Fibroblast of mammary gland (primary cell): ENCODE measurements at regions not wholly inside any gene's neighbourhood (a gene's known extent, or its start where the extent isn't known, plus 50 kb on each side); places are given as distances from the start of the nearest gene placed in this dataset.

ENCODE experiments used
- DNase-seq: peaks from one replicate; pipeline ENCODE4 v3.0.0-alpha.2; 2010; ENCODE audit warnings: low read depth
- H3K4me3 ChIP-seq: 2 replicates; pipeline ENCODE4 v1.5.1; 2011; ENCODE audit warnings: low read depth, mild to moderate bottlenecking, low read length, moderate library complexity; ENCODE audit not compliant: control insufficient read depth
- TF ChIP-seq, protein P1 (sequence below): conservative IDR thresholded peaks from 2 replicates; pipeline ENCODE4 v1.5.1; 2011; ENCODE audit warnings: low read depth, low read length, inconsistent platforms; ENCODE audit not compliant: control insufficient read depth, insufficient read depth

DNA sequence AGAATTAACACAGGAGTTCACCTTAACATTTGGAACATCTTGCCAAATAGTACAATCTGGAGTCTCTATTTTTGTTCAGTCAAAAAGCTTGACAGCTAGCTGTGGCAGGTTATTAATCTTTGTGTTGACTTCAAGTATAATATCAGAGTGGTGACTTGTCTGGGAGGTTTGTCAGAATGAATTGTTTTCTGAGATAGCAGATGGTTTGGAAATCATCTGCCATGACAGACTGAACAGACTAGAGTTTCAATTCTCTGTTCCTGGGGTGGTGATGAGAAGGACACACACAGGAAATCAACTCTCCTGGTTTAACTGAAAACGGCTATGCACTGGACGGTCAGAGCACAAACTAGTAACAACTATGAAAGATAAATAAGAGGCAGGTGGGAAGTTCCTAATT, 203.3 kb upstream of the EMCN start:
- no peak for DNase-seq
- no peak overlapping the region for H3K4me3 ChIP-seq
- TF ChIP-seq, protein P1, sequence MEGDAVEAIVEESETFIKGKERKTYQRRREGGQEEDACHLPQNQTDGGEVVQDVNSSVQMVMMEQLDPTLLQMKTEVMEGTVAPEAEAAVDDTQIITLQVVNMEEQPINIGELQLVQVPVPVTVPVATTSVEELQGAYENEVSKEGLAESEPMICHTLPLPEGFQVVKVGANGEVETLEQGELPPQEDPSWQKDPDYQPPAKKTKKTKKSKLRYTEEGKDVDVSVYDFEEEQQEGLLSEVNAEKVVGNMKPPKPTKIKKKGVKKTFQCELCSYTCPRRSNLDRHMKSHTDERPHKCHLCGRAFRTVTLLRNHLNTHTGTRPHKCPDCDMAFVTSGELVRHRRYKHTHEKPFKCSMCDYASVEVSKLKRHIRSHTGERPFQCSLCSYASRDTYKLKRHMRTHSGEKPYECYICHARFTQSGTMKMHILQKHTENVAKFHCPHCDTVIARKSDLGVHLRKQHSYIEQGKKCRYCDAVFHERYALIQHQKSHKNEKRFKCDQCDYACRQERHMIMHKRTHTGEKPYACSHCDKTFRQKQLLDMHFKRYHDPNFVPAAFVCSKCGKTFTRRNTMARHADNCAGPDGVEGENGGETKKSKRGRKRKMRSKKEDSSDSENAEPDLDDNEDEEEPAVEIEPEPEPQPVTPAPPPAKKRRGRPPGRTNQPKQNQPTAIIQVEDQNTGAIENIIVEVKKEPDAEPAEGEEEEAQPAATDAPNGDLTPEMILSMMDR = no peak

DNA sequence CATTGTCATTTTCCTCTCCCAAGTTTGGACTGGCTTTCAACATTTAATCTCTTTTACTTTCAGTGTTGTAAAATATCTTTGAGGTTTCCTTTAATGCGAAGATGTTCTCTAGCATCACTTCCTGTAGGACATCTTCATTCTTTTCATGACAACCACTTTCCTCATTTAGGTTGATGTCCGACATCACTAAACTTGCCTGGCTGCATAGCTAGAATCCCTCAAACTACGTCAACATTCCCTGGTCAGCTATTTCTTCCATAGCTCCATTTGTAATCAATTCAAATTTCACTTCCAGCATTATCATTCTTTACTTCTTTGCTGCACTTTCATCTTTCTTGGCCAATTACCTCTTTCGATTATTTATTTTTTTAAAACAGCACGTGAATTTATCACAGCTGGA, 198.6 kb upstream of the EMCN start:
- DNase-seq = no peak

DNA sequence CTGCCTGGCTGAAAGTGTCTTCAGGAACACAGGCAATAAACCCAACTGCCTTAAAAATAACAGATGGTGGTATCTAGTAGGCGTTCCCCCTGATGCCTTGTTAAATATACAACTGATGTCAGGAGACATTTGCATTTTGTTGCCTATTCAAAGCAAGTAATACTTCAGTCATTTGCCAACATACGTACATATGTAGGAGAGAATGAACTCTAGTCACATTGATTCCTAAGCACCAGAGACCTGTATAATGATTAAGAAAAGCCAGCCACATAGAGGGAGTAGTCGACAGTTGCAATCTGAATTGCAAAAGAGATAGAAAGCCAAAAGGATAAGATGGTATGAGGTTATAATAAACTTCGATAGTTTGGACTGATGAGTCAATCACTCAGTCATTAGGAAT, 191.0 kb upstream of the EMCN start:
- no peak for DNase-seq
- TF ChIP-seq, protein P1 = no peak
- H3K4me3 ChIP-seq = no peak overlapping the region

More for the DNA sequence above, 198.6 kb upstream of the EMCN start:
- TF ChIP-seq, protein P1 = no peak
- H3K4me3 ChIP-seq = no peak overlapping the region

DNA sequence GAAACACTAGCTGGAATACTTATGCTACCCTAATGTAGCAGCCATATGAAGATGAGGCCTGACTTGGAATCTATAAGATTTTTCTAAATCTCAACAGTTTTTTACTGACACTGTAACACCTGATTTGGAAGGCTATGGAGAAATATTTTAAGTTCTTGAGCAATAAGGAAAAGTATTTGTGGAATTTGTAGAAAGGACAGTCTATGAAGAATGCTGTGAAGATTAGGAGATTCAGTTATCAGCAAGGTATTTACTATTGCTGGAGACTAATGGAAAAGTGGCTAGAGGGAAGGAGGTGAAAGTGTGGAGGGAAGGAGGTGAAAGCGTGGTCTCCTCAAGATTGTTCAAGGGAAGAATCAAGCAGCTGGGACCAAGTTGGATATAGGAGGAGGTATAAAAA, 190.0 kb upstream of the EMCN start:
- no peak for DNase-seq
- H3K4me3 ChIP-seq = no peak overlapping the region
- TF ChIP-seq, protein P1 = no peak

DNA sequence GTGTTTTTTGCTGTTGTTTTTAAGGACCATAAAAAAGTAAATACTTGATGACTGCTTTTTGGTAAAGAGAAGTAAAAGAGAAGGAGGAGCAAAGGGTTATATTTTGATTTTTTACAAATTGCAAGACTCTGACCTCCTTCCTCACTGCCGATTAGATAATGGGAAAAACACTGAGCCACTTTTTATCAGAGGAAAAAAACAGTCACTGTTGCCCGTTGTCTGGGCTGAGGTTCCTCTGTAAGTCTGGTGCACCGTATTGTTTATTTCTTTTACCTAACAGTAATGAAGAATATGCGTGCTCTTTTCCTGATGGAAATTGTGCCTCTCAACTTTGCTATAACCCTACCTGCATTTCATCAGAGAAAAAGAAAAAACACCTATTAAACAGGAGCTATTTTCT, 178.7 kb upstream of the EMCN start:
- TF ChIP-seq, protein P1 = no peak
- H3K4me3 ChIP-seq = no peak overlapping the region

DNA sequence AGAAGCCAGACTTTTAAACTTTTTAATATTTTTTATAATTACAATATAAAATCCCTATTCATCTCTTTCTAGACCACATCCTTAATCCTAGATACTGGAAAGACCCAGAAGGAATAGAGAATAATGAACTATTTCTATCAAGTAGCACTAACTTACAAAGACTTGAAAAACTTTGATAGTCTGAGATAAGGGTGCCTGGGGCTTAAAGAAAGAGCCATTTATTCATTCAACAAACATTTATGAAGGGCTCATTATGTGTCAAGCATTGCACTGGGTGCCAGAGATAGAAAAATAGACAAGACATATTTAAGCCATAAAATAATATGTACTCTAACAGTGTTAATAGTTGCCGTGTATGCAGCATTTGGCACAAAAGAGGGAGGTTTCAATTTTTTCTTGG, 178.0 kb upstream of the EMCN start:
- no peak for DNase-seq
- TF ChIP-seq, protein P1 = no peak
- no peak overlapping the region for H3K4me3 ChIP-seq

More for the DNA sequence above, 178.7 kb upstream of the EMCN start:
- no peak for DNase-seq

DNA sequence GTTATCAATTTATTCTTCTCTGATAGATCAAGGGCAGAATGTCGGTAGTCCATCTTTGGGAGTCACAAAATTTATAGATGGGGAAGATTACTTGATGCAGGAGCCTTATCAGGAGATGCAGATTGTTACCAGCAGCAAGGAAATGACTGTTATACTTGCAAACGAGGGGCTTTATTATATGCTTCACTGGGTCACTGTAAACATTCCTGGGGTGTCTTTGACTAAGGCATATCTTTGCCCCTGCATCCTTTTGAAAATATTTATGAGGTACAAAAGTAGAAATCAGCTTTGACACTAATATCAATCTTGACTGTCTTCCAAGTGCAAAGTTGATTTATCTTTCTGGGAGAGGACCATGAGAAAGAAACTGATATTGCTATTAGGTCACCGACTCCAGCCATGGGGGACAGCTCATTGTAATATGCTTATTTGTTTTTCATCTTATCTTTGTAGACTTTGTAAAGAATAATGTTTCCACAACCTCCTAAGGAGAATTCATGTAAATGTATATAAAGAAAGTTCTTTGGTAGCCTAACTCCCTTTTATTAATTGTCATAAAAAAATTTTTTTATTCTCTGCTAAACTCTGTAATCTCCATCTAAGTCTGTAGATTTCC, 177.3 kb upstream of the EMCN start:
- H3K4me3 ChIP-seq = no peak overlapping the region
- TF ChIP-seq, protein P1 = no peak
- no peak for DNase-seq
